Sigmoid colon (tissue), 4 donors: ENCODE measurements at regions not wholly inside any gene's neighbourhood (a gene's known extent, or its start where the extent isn't known, plus 50 kb on each side); places are given as distances from the start of the nearest gene placed in this dataset.

Experiments
- EP300 ChIP-seq, 4 donors: sonication (generic); formaldehyde crosslinking; IDR thresholded peaks; one replicate each; pipeline ENCODE4 v1.6.1; 2017; ENCODE audit warnings: antibody characterized with exemption in 4 of 4
- POLR2AphosphoS5 ChIP-seq, 4 donors: sonication (generic); formaldehyde crosslinking; IDR thresholded peaks; one replicate each; pipeline ENCODE4 v1.6.1; 2017; ENCODE audit warnings: antibody characterized with exemption in 4 of 4
- TF ChIP-seq, protein P1 (sequence below), 4 experiments: fragments of 450-650 bp in 3 of 4; fragments of 200-600 bp in 1 of 4; IDR thresholded peaks; one replicate each; pipeline ENCODE4 v1.5.1; 2016 to 2019; ENCODE audit warnings: antibody characterized with exemption in 4 of 4, mild to moderate bottlenecking in 3 of 4, moderate library complexity in 2 of 4

GRCh38 chr20:50302341-50303057 is 111.9 kb downstream of the CEBPB start:
- TF ChIP-seq, protein P1, sequence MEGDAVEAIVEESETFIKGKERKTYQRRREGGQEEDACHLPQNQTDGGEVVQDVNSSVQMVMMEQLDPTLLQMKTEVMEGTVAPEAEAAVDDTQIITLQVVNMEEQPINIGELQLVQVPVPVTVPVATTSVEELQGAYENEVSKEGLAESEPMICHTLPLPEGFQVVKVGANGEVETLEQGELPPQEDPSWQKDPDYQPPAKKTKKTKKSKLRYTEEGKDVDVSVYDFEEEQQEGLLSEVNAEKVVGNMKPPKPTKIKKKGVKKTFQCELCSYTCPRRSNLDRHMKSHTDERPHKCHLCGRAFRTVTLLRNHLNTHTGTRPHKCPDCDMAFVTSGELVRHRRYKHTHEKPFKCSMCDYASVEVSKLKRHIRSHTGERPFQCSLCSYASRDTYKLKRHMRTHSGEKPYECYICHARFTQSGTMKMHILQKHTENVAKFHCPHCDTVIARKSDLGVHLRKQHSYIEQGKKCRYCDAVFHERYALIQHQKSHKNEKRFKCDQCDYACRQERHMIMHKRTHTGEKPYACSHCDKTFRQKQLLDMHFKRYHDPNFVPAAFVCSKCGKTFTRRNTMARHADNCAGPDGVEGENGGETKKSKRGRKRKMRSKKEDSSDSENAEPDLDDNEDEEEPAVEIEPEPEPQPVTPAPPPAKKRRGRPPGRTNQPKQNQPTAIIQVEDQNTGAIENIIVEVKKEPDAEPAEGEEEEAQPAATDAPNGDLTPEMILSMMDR (IDR thresholded peaks at IDR 0.05) = no peak
- TF ChIP-seq EP300 (IDR thresholded peaks at IDR 0.05) = no peak
- TF ChIP-seq POLR2AphosphoS5 (IDR thresholded peaks at IDR 0.05) = no peak
